HepG2 (cell line): ENCODE measurements at regions not wholly inside any gene's neighbourhood (a gene's known extent, or its start where the extent isn't known, plus 50 kb on each side); places are given as distances from the start of the nearest gene placed in this dataset.

Source experiments
- ATAC-seq: fragments of 200-7000 bp; cut with Tn5 transposase; 3 replicates; pipeline ENCODE4 v1.9.1; 2020; ENCODE audit warnings: mild to moderate bottlenecking, moderate library complexity
- BruUV-seq: library from RNA; stranded (reverse); fragments of 400-500 nt; replicated peaks from 2 replicates; lab custom pipeline; 2021; lab: Mats Ljungman, UMichigan
- CTCF ChIA-PET: fragments of 300-600 bp; formaldehyde crosslinking; extraction: SDS; loops from one replicate; lab custom pipeline; 2021; ENCODE audit warnings: low total read pairs, inconsistent platforms, low intra/inter-chr PET ratio; lab: Yijun Ruan, JAX
- POLR2A ChIA-PET: fragments of 350-600 bp; sonication (Branson Sonifier 250); formaldehyde crosslinking; loops from one replicate; lab custom pipeline; 2020; ENCODE audit warnings: antibody characterized with exemption, inconsistent platforms; lab: Yijun Ruan, JAX
- DNase-seq: peaks from one replicate; pipeline ENCODE4 v3.0.0-alpha.2; 2015; ENCODE audit warnings: low spot score
- FAIRE-seq: peaks from 3 replicates; lab custom pipeline; 2011; peaks lifted over from hg19 to GRCh38; lab: Jason Lieb, UNC
- H2AFZ ChIP-seq: one replicate; pipeline ENCODE4 v1.6.1; 2011; ENCODE audit warnings: low read length, inconsistent platforms
- H3K27ac ChIP-seq: fragments of 300-600 bp; 3 replicates; pipeline ENCODE4 v1.8.0; 2011; ENCODE audit warnings: mixed run types, mild to moderate bottlenecking, mixed read lengths, low read length, inconsistent platforms; ENCODE audit not compliant: insufficient read depth; ENCODE audit errors: extremely low read length
- H3K27me3 ChIP-seq, 2 experiments: fragments of 200-600 bp in 1 of 2; 2 replicates in 1 of 2; 3 replicates in 1 of 2; pipeline versions ENCODE4 v1.6.0 to v1.8.0; 2011; ENCODE audit warnings: low read length in 2 of 2, mild to moderate bottlenecking in 2 of 2, moderate library complexity in 2 of 2, inconsistent platforms in 1 of 2; ENCODE audit not compliant: insufficient read depth in 2 of 2, control insufficient read depth in 1 of 2
- H3K36me3 ChIP-seq, 2 experiments: fragments of 200-600 bp in 1 of 2; replicated peaks in 1 of 2; 2 replicates in 1 of 2; 3 replicates in 1 of 2; pipeline versions ENCODE4 v1.5.1 to v1.8.0; 2011; ENCODE audit warnings: low read length in 2 of 2, inconsistent platforms in 1 of 2; ENCODE audit not compliant: insufficient read depth in 2 of 2, control insufficient read depth in 1 of 2
- H3K4me1 ChIP-seq: 2 replicates; pipeline ENCODE4 v1.5.1; 2012; ENCODE audit warnings: low read length, inconsistent platforms; ENCODE audit not compliant: insufficient read depth
- H3K4me2 ChIP-seq: 2 replicates; pipeline ENCODE4 v1.6.0; 2011; ENCODE audit warnings: low read depth, low read length, inconsistent platforms
- H3K4me3 ChIP-seq, 3 experiments: fragments of 200-600 bp in 1 of 3; sonication (generic), shearing (Covaris generic) in 1 of 3; replicated peaks in 1 of 3; 2 replicates each; pipeline ENCODE4 v1.5.1; 2011 to 2016; ENCODE audit warnings: low read length in 3 of 3, inconsistent platforms in 2 of 3, low read depth in 2 of 3, mild to moderate bottlenecking in 2 of 3, control low read depth in 1 of 3, mixed read lengths in 1 of 3; ENCODE audit not compliant: insufficient read depth in 1 of 3
- H3K79me2 ChIP-seq: one replicate; pipeline ENCODE4 v1.6.1; 2011; ENCODE audit warnings: low read length, inconsistent platforms; ENCODE audit not compliant: insufficient read depth
- H3K9ac ChIP-seq: 2 replicates; pipeline ENCODE4 v1.6.0; 2011; ENCODE audit warnings: mild to moderate bottlenecking, low read depth, low read length, inconsistent platforms; ENCODE audit not compliant: insufficient read depth
- H3K9me3 ChIP-seq: 2 replicates; pipeline ENCODE4 v1.5.1; 2012; ENCODE audit warnings: mild to moderate bottlenecking, low read length
- H4K20me1 ChIP-seq: 2 replicates; pipeline ENCODE4 v1.6.0; 2011; ENCODE audit warnings: inconsistent platforms, mild to moderate bottlenecking, low read length, moderate library complexity; ENCODE audit not compliant: insufficient read depth
- FOXA3 ChIP-seq: IDR thresholded peaks from 2 replicates; pipeline ENCODE4 v1.6.1; 2016; ENCODE audit warnings: missing genetic modification reagents, missing compliant biosample characterization
- FOXO1 ChIP-seq: sonication (generic); formaldehyde crosslinking; IDR thresholded peaks from 2 replicates; pipeline ENCODE4 v1.4.0; 2020; ENCODE audit warnings: missing genetic modification reagents
- HDAC2 ChIP-seq: sonication (generic); formaldehyde crosslinking; IDR thresholded peaks from 2 replicates; pipeline ENCODE4 v1.4.0; 2020; ENCODE audit warnings: missing genetic modification reagents
- HNF4A ChIP-seq: sonication (generic); formaldehyde crosslinking; IDR thresholded peaks from 2 replicates; pipeline ENCODE4 v1.4.0; 2020; ENCODE audit warnings: missing genetic modification reagents
- KDM2A ChIP-seq: sonication (generic); formaldehyde crosslinking; IDR thresholded peaks from 2 replicates; pipeline ENCODE4 v1.4.0; 2020; ENCODE audit warnings: low read depth, missing genetic modification reagents, borderline replicate concordance
- NR2F6 ChIP-seq, 2 experiments: IDR thresholded peaks; 2 replicates each; pipeline ENCODE4 v1.6.1; 2016; ENCODE audit warnings: antibody characterized with exemption in 1 of 2, mild to moderate bottlenecking in 1 of 2
- PHF21A ChIP-seq: sonication (generic); formaldehyde crosslinking; IDR thresholded peaks from 2 replicates; pipeline ENCODE4 v1.5.0; 2020; ENCODE audit warnings: mild to moderate bottlenecking, missing genetic modification reagents
- RXRA ChIP-seq: sonication (generic); formaldehyde crosslinking; IDR thresholded peaks from 2 replicates; pipeline ENCODE4 v1.5.1; 2020; ENCODE audit warnings: missing genetic modification reagents
- SNAPC5 ChIP-seq: sonication (generic); formaldehyde crosslinking; IDR thresholded peaks from 2 replicates; pipeline ENCODE4 v1.8.1; 2023; ENCODE audit warnings: mild to moderate bottlenecking, missing genetic modification reagents, borderline replicate concordance
- ZNF292 ChIP-seq: sonication (generic); formaldehyde crosslinking; IDR thresholded peaks from 2 replicates; pipeline ENCODE4 v1.8.1; 2022; ENCODE audit warnings: mild to moderate bottlenecking, low read depth, missing genetic modification reagents, borderline replicate concordance
- ZNF564 ChIP-seq: sonication (generic); formaldehyde crosslinking; IDR thresholded peaks from 2 replicates; pipeline ENCODE4 v1.8.1; 2023; ENCODE audit warnings: mild to moderate bottlenecking, missing genetic modification reagents
- ZNF710 ChIP-seq: sonication (generic); formaldehyde crosslinking; IDR thresholded peaks from 2 replicates; pipeline ENCODE4 v1.5.0; 2020; ENCODE audit warnings: mild to moderate bottlenecking, missing genetic modification reagents, borderline replicate concordance
- ZNF775 ChIP-seq: sonication (generic); formaldehyde crosslinking; IDR thresholded peaks from 2 replicates; pipeline ENCODE4 v1.4.0; 2020; ENCODE audit warnings: missing genetic modification reagents, mild to moderate bottlenecking, moderate library complexity, borderline replicate concordance
- WGBS: methylation state at CpG from one replicate; pipeline ENCODE4 v1.1.6; 2017; ENCODE audit warnings: low lambda C conversion rate; 5-methylcytosine and 5-hydroxymethylcytosine counted together
- in situ Hi-C: cut with HindIII; loops from 2 replicates; pipeline ENCODE4 v1.10.0; 2017; ENCODE audit warnings: low pct_unique_long_range_greater_than_20kb; ENCODE audit not compliant: extremely low pct_ligation_motif_present
- intact Hi-C: fragments of 100-400 bp; cut with micrococcal nuclease; formaldehyde crosslinking; loops from one replicate; pipeline ENCODE4 v1.10.0; 2022; ENCODE audit not compliant: unreplicated experiment
- TF ChIP-seq, protein P1 (sequence below): IDR thresholded peaks from 2 replicates; pipeline ENCODE4 v1.6.1; 2012; ENCODE audit warnings: low read depth, low read length, improper control_type of control experiment
- TF ChIP-seq, protein P2 (sequence below): sonication (generic); formaldehyde crosslinking; IDR thresholded peaks from 2 replicates; pipeline ENCODE4 v1.9.0; 2022; ENCODE audit warnings: low read depth, missing genetic modification reagents

DNA sequence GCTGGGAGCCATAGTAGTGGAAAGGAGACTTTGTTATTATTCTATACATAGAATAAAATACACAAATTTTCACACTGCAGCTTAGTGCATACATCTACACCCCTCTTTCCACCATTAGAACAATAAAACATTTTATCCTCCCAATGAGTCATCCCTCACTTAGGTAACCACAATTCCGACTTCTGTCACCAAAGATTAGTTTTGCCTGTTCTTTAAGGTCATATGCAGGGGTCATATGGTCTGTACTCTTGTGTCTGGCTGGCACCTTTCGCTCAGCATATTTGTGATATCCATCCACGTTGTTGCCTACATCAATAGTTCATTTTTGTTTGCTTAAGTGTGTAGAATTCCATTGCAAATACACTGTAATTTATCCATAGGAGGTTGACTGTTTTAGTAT lies 399.4 kb downstream of the SHQ1 start (continued):
- 0 out of 2 replicates have a peak, but pooled peaks have one; percentile 4 for TF ChIP-seq ZNF292 (CRISPR knock-in tag)

- intact Hi-C loops, result loop anchor here (5.0 kb wide), 2 partner anchors 119 to 144 kb away; no protein-coding TSS in a partner anchor
- peak overlapping the region; percentile 98 for H3K4me2 ChIP-seq
- H3K4me3 ChIP-seq, result peak overlapping the region; percentile 0 to 67 (median 23); a peak in 4 of 6 replicates
- POLR2A ChIA-PET, result interaction anchor here (0.6 to 1.0 kb wide), 2 partner anchors 23 to 152 kb away, joined by 3 read pairs; no protein-coding TSS in a partner anchor
- in situ Hi-C loops, result no loop called here
- peaks cover 33% of the 10 kb centered on the region for H4K20me1 ChIP-seq
- peak overlapping the region; percentile 64 for H2AFZ ChIP-seq
- peaks cover 61% of the 10 kb centered on the region for H3K4me1 ChIP-seq
- peaks cover 0 to 2% of the 10 kb centered on the region in 2 experiments; a peak in 1 of 5 replicates for H3K27me3 ChIP-seq
- BruUV-seq, result no TSS peak
- DNase-seq (peak; percentile 31), ATAC-seq (peak; percentile 65), FAIRE-seq (no peak)
- H3K9ac ChIP-seq, result peak overlapping the region; percentile 28; the same call in 1 of the 2 replicates
- H3K36me3 ChIP-seq, result no peaks in the 10 kb centered on the region
- H3K27ac ChIP-seq, result peak overlapping the region; percentile 27
- H3K9me3 ChIP-seq, result no peaks in the 10 kb centered on the region
- WGBS, result under 1% methylated on average over 8 of the region's 8 CpGs
- CTCF ChIA-PET, result no interaction called here
- H3K79me2 ChIP-seq, result peaks cover 33% of the 10 kb centered on the region
- TF ChIP-seq ZNF710 (CRISPR knock-in tag) (peak; percentile 57; the same call in 1 of the 2 replicates), SNAPC5 (CRISPR knock-in tag) (no peak), NR2F6 (IDR thresholded peaks at IDR 0.05) (no peak), NR2F6 (CRISPR knock-in tag; IDR thresholded peaks at IDR 0.05) (peak; percentile 8; the same call in 1 of the 2 replicates), ZNF775 (CRISPR knock-in tag) (peak; percentile 98), FOXA3 (CRISPR knock-in tag) (0 out of 2 replicates have a peak, but pooled peaks have one; percentile 13), KDM2A (CRISPR knock-in tag) (peak; percentile 37; the same call in 1 of the 2 replicates), HDAC2 (CRISPR knock-in tag) (peak; percentile 15; the same call in 1 of the 2 replicates), HNF4A (CRISPR knock-in tag) (no peak), ZNF564 (CRISPR knock-in tag) (0 out of 2 replicates have a peak, but pooled peaks have one; percentile 17), FOXO1 (0 out of 2 replicates have a peak, but pooled peaks have one; percentile 16), RXRA (CRISPR knock-in tag) (peak; percentile 34; the same call in 1 of the 2 replicates), PHF21A (CRISPR knock-in tag) (peak; percentile 29; the same call in 1 of the 2 replicates)
- TF ChIP-seq, protein P1, sequence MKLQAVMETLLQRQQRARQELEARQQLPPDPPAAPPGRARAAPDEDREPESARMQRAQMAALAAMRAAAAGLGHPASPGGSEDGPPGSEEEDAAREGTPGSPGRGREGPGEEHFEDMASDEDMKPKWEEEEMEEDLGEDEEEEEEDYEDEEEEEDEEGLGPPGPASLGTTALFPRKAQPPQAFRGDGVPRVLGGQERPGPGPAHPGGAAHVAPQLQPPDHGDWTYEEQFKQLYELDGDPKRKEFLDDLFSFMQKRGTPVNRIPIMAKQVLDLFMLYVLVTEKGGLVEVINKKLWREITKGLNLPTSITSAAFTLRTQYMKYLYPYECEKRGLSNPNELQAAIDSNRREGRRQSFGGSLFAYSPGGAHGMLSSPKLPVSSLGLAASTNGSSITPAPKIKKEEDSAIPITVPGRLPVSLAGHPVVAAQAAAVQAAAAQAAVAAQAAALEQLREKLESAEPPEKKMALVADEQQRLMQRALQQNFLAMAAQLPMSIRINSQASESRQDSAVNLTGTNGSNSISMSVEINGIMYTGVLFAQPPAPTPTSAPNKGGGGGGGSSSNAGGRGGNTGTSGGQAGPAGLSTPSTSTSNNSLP, result peak; percentile 26; the same call in 1 of the 2 replicates
- TF ChIP-seq, protein P2, sequence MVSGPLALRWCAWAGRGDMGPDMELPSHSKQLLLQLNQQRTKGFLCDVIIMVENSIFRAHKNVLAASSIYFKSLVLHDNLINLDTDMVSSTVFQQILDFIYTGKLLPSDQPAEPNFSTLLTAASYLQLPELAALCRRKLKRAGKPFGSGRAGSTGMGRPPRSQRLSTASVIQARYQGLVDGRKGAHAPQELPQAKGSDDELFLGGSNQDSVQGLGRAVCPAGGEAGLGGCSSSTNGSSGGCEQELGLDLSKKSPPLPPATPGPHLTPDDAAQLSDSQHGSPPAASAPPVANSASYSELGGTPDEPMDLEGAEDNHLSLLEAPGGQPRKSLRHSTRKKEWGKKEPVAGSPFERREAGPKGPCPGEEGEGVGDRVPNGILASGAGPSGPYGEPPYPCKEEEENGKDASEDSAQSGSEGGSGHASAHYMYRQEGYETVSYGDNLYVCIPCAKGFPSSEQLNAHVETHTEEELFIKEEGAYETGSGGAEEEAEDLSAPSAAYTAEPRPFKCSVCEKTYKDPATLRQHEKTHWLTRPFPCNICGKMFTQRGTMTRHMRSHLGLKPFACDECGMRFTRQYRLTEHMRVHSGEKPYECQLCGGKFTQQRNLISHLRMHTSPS (CRISPR knock-in tag), result peak; percentile 87
Observed at GRCh38 chr3:72448375-72448823, 399.8 kb downstream of the SHQ1 start.
